Tibial artery (tissue), 4 donors: ENCODE measurements at regions not wholly inside any gene's neighbourhood (a gene's known extent, or its start where the extent isn't known, plus 50 kb on each side); places are given as distances from the start of the nearest gene placed in this dataset.
A peak's percentile ranks its signal among the peaks of the same experiment; 100 is the strongest.

ENCODE experiments used
- DNase-seq, 2 donors: peaks; one replicate each; pipeline ENCODE4 v3.0.0-alpha.2; 2019
- H3K27ac ChIP-seq, 2 donors: fragments of 200-600 bp; sonication (generic) in 1 of 2; 1 replicate in 1 of 2; 2 replicates in 1 of 2; pipeline ENCODE4 v1.5.1; 2018 to 2019; ENCODE audit warnings: mild to moderate bottlenecking in 1 of 2
- H3K27me3 ChIP-seq, 2 donors: fragments of 200-600 bp; sonication (generic) in 1 of 2; one replicate each; pipeline versions ENCODE4 v1.5.1 to v1.6.0; 2016 to 2019
- H3K36me3 ChIP-seq, 3 donors: fragments of 200-600 bp; sonication (generic) in 2 of 3; one replicate each; pipeline ENCODE4 v1.5.1; 2016 to 2019; ENCODE audit warnings: mild to moderate bottlenecking in 2 of 3
- H3K4me1 ChIP-seq, 4 donors: fragments of 200-600 bp; sonication (generic) in 2 of 4; 1 replicate in 3 of 4; 2 replicates in 1 of 4; pipeline ENCODE4 v1.5.1; 2016 to 2019
- H3K4me3 ChIP-seq, 2 donors: fragments of 200-600 bp; sonication (generic) in 1 of 2; 1 replicate in 1 of 2; 2 replicates in 1 of 2; pipeline ENCODE4 v1.5.1; 2018 to 2019; ENCODE audit warnings: mild to moderate bottlenecking in 2 of 2
- H3K9me3 ChIP-seq, 3 donors: fragments of 200-600 bp; sonication (generic) in 1 of 3; one replicate each; pipeline ENCODE4 v1.5.1; 2016 to 2019
- intact Hi-C: fragments of 100-400 bp; cut with DNase I; formaldehyde crosslinking; loops from one replicate; pipeline ENCODE4 v1.15.0; 2023; ENCODE audit warnings: low total_unique reads
- TF ChIP-seq, protein P1 (sequence below), 2 experiments: fragments of 200-600 bp in 1 of 2; fragments of 450-650 bp in 1 of 2; IDR thresholded peaks; one replicate each; pipeline ENCODE4 v1.5.1; 2017 to 2019; ENCODE audit warnings: antibody characterized with exemption in 2 of 2, mild to moderate bottlenecking in 1 of 2, moderate library complexity in 1 of 2

DNA sequence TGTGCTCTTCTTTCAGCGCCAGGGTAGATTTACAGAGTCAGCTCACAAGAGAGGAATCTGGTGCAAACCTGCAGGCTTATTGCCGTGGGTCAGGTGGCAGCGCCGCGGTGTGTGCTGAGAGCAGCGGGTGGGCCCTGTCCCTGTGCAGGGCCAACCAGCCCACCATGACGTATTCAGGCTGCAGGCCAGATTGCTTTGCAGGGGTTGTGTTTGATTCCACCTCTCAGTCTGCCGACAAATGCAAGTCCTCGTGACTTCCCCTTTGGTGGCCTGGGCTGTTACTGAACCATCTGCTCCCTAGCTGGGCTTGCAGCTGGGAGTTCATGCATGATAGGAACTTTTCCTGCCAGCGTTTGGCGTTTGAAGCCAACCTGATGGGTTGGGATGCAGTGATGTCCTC, 66.7 kb upstream of the LEP start:
- Histone ChIP-seq H3K27ac (no peak overlapping the region), H3K4me1 (no peaks in the 10 kb centered on the region), H3K36me3 (no peaks in the 10 kb centered on the region), H3K27me3 (peaks cover 0 to 56% of the 10 kb centered on the region in 2 donors), H3K9me3 (no peaks in the 10 kb centered on the region), H3K4me3 (no peak overlapping the region)
- intact Hi-C loops = no loop called here
- DNase-seq = peak in 1 of 2 donors; percentile 38
- TF ChIP-seq, protein P1, sequence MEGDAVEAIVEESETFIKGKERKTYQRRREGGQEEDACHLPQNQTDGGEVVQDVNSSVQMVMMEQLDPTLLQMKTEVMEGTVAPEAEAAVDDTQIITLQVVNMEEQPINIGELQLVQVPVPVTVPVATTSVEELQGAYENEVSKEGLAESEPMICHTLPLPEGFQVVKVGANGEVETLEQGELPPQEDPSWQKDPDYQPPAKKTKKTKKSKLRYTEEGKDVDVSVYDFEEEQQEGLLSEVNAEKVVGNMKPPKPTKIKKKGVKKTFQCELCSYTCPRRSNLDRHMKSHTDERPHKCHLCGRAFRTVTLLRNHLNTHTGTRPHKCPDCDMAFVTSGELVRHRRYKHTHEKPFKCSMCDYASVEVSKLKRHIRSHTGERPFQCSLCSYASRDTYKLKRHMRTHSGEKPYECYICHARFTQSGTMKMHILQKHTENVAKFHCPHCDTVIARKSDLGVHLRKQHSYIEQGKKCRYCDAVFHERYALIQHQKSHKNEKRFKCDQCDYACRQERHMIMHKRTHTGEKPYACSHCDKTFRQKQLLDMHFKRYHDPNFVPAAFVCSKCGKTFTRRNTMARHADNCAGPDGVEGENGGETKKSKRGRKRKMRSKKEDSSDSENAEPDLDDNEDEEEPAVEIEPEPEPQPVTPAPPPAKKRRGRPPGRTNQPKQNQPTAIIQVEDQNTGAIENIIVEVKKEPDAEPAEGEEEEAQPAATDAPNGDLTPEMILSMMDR (IDR thresholded peaks at IDR 0.05) = no peak

- H3K36me3 ChIP-seq = no peaks in the 10 kb centered on the region
- TF ChIP-seq, protein P1 (IDR thresholded peaks at IDR 0.05) = no peak
- DNase-seq = no peak
- no peaks in the 10 kb centered on the region for H3K4me1 ChIP-seq
- no peak overlapping the region for H3K4me3 ChIP-seq
- intact Hi-C loops = no loop called here
- H3K27me3 ChIP-seq = peaks cover 0 to 37% of the 10 kb centered on the region in 2 donors
- no peak overlapping the region for H3K27ac ChIP-seq
- H3K9me3 ChIP-seq = no peaks in the 10 kb centered on the region
These were observed 64.4 kb upstream of the LEP start for GRCh38 chr7:128176696-128177095.

- no peak for DNase-seq
- Histone ChIP-seq H3K27me3 (peaks cover 0 to 35% of the 10 kb centered on the region in 2 donors), H3K36me3 (no peaks in the 10 kb centered on the region), H3K4me1 (no peaks in the 10 kb centered on the region), H3K9me3 (no peaks in the 10 kb centered on the region), H3K27ac (no peak overlapping the region), H3K4me3 (no peak overlapping the region)
- TF ChIP-seq, protein P1 (IDR thresholded peaks at IDR 0.05) = no peak
- intact Hi-C loops = no loop called here
These were observed 63.1 kb upstream of the LEP start for GRCh38 chr7:128177768-128178550.

DNA sequence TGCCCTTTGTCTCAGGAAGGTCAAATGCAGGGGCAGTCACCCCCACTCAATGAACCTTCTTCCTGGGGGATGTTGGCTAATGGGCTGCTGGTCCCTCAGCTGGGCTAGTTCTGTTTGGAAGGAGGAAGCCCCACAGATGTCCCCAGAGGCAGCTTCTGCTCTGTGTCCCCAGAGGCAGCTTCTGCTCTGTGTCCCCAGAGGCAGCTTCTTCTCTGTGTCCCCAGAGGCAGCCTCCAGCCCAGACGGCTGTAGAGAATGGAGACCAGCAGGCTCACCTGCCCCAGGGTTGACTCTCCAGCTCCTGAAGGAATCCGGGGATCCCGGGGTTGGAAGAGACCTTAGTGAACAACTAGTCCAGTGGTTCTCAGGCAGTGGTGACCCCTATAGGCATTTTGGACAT, 62.5 kb upstream of the LEP start:
- Histone ChIP-seq H3K27ac (no peak overlapping the region), H3K36me3 (no peaks in the 10 kb centered on the region), H3K9me3 (no peaks in the 10 kb centered on the region), H3K4me1 (no peaks in the 10 kb centered on the region), H3K27me3 (peaks cover 0 to 38% of the 10 kb centered on the region in 2 donors), H3K4me3 (no peak overlapping the region)
- DNase-seq = peak in 1 of 2 donors; percentile 35
- TF ChIP-seq, protein P1 (IDR thresholded peaks at IDR 0.05) = no peak
- intact Hi-C loops = no loop called here

DNA sequence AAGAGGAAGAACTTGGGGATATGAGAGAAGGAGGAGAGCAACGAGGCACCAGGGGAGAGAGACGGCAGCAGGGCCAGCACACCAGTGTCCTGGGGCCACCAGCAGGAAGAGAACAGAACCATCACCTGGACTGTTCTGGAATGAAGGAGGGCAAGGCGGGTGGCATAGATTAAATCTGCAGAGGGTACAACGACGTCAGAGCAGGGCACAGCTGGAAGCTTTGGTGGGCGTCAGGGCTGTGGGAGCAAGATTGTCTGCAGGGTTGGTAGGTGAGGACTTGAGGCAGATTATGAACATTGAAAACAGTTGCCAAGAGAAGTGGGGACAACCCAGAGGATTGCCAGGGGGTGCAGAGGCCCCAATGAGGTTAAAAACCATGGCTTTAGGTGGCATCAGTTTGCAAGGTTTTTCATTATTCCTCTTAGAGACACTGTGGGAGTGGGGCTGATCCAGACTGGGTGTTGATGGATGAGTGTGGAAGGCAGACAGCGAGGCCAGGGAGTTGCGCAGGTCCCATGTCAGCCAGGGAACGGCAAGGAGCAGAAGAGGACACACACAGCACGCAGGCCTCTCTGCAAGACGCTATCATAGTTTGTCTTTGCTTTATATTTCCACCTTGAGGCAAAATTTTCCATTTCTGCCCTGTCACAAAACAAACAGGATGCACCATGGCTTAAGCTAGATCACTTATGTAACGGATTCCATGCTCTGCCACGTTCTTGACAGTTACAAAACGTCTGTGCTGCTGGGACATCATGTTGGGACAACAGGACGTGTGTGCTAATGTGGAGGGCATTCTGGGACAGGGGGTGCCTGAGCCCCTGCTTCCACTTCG, 52.5 kb upstream of the LEP start:
- no peaks in the 10 kb centered on the region for H3K4me1 ChIP-seq
- H3K36me3 ChIP-seq = no peaks in the 10 kb centered on the region
- intact Hi-C loops = no loop called here
- peaks cover 0 to 48% of the 10 kb centered on the region in 2 donors for H3K27me3 ChIP-seq
- H3K4me3 ChIP-seq = no peak overlapping the region
- DNase-seq = peak in 1 of 2 donors; percentile 29
- no peaks in the 10 kb centered on the region for H3K9me3 ChIP-seq
- TF ChIP-seq, protein P1 (IDR thresholded peaks at IDR 0.05) = no peak
- H3K27ac ChIP-seq = no peak overlapping the region
